HL-60 (cell line): ENCODE measurements at regions not wholly inside any gene's neighbourhood (a gene's known extent, or its start where the extent isn't known, plus 50 kb on each side); places are given as distances from the start of the nearest gene placed in this dataset.

Experiments used
- DNase-seq, 2 experiments: peaks; one replicate each; pipeline ENCODE4 v3.0.0-alpha.2; 2010 to 2020; ENCODE audit warnings: low read depth in 1 of 2, low spot score in 1 of 2
- H3K27ac ChIP-seq: fragments of 250-450 bp; sonication (Bioruptor Pico); replicated peaks from 2 replicates; pipeline ENCODE4 v1.5.1; 2020; ENCODE audit warnings: mild to moderate bottlenecking, moderate library complexity
- H3K27me3 ChIP-seq: fragments of 250-450 bp; sonication (Bioruptor Pico); 2 replicates; pipeline ENCODE4 v1.5.1; 2021; ENCODE audit warnings: mild to moderate bottlenecking, moderate library complexity; ENCODE audit not compliant: insufficient read depth, poor library complexity, severe bottlenecking
- H3K4me3 ChIP-seq: replicated peaks from 2 replicates; pipeline ENCODE4 v1.5.1; 2011; ENCODE audit warnings: mild to moderate bottlenecking, control low read depth, low read length; ENCODE audit not compliant: insufficient read depth
- GABPA ChIP-seq: IDR thresholded peaks from 2 replicates; pipeline ENCODE4 v1.6.1; 2012; ENCODE audit warnings: low read depth
- POLR2AphosphoS5 ChIP-seq: IDR thresholded peaks from 2 replicates; pipeline ENCODE4 v1.6.1; 2012; ENCODE audit warnings: low read depth
- REST ChIP-seq: IDR thresholded peaks from 2 replicates; pipeline ENCODE4 v1.6.1; 2012; ENCODE audit warnings: low read depth; ENCODE audit not compliant: insufficient replicate concordance
- SPI1 ChIP-seq: IDR thresholded peaks from 2 replicates; pipeline ENCODE4 v1.6.1; 2012; ENCODE audit warnings: low read depth, mild to moderate bottlenecking, borderline replicate concordance
- TF ChIP-seq, protein P1 (sequence below): IDR thresholded peaks from one replicate; pipeline ENCODE4 v1.5.1; 2011; ENCODE audit warnings: low read length, control low read depth, inconsistent platforms; ENCODE audit not compliant: insufficient read depth

DNA sequence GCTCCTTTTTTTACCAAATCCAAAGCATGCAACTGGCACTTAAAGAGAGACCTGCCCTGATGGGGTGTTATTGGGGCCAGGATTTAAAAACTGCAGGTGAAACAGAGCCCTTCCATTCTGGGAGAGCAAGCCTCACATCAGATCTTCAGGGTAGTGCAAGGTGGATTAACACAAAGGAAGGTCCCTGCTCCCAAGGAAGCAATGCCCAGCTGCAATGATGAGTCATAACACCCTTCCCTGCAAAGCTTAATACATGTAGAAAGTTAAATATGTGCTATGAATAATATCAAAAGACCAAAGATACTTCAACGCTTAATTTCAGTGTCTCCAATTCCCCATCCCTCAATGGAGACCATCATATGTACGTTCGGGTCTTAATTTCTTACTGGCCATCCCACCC lies 508.0 kb downstream of the OMA1 start:
- Histone ChIP-seq H3K27ac (no peak overlapping the region), H3K4me3 (no peak overlapping the region), H3K27me3 (no peaks in the 10 kb centered on the region)
- no peak for DNase-seq
- no peak for TF ChIP-seq REST
- TF ChIP-seq SPI1 = no peak
- TF ChIP-seq, protein P1, sequence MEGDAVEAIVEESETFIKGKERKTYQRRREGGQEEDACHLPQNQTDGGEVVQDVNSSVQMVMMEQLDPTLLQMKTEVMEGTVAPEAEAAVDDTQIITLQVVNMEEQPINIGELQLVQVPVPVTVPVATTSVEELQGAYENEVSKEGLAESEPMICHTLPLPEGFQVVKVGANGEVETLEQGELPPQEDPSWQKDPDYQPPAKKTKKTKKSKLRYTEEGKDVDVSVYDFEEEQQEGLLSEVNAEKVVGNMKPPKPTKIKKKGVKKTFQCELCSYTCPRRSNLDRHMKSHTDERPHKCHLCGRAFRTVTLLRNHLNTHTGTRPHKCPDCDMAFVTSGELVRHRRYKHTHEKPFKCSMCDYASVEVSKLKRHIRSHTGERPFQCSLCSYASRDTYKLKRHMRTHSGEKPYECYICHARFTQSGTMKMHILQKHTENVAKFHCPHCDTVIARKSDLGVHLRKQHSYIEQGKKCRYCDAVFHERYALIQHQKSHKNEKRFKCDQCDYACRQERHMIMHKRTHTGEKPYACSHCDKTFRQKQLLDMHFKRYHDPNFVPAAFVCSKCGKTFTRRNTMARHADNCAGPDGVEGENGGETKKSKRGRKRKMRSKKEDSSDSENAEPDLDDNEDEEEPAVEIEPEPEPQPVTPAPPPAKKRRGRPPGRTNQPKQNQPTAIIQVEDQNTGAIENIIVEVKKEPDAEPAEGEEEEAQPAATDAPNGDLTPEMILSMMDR = no peak
- no peak for TF ChIP-seq GABPA
- no peak for TF ChIP-seq POLR2AphosphoS5

DNA sequence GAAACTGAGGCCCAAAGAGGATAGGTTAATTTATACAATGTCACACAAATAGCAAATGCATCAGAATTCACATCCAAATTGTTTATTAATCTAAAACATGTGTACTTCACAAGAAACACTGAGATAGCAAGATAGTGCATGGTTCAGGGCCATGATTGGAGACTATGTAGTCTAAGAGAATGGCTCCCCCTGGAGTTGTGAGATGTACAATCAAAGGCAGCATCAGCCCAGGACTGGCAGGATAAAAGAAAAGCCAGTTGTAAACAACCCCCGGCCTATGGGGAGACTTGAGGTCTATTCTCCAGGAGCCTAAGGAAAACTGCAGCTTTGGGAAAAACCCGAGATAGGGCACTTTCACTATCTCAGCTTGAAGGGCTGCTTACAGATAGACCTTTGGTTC lies 511.0 kb downstream of the OMA1 start:
- TF ChIP-seq REST (no peak), POLR2AphosphoS5 (no peak), GABPA (no peak), SPI1 (no peak)
- TF ChIP-seq, protein P1 = no peak
- H3K27me3 ChIP-seq = peaks cover 3% of the 10 kb centered on the region
- peak in 1 of 2 experiments; percentile 2 for DNase-seq

DNA sequence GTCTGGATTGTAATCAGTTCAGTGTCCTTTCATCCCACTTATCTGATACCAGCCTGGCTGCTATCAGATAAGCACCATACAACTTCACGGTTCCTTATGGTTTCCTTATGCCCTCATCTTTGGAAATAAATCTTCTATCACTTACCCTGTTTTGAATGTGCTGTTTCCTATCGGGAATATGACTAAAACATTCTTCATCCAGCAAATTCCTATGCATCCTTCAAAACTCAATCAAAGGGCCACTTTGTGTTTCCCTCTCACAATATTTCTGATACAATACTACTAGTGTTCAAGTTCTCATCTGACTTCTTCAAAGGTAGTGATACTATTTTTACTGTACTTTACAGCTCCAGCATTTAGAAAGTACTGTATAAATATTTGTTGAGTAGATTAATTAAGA lies 513.2 kb downstream of the OMA1 start:
- Histone ChIP-seq H3K27ac (no peak overlapping the region), H3K4me3 (no peak overlapping the region), H3K27me3 (peaks cover 3% of the 10 kb centered on the region)
- TF ChIP-seq SPI1 = no peak
- no peak for TF ChIP-seq POLR2AphosphoS5
- no peak for TF ChIP-seq GABPA
- TF ChIP-seq REST = no peak
- TF ChIP-seq, protein P1 = no peak
- DNase-seq = no peak

More for the DNA sequence above, 511.0 kb downstream of the OMA1 start:
- no peak overlapping the region for H3K27ac ChIP-seq
- no peak overlapping the region for H3K4me3 ChIP-seq
